22Rv1 (cell line): ENCODE measurements at regions not wholly inside any gene's neighbourhood (a gene's known extent, or its start where the extent isn't known, plus 50 kb on each side); places are given as distances from the start of the nearest gene placed in this dataset.

Experiments
- ZFX ChIP-seq: fragments of 450-650 bp; IDR thresholded peaks from 2 replicates; pipeline ENCODE4 v1.6.1; 2017; ENCODE audit warnings: antibody characterized with exemption, borderline replicate concordance
- TF ChIP-seq, protein P1 (sequence below): fragments of 450-650 bp; IDR thresholded peaks from 2 replicates; pipeline ENCODE4 v1.5.1; 2017; ENCODE audit warnings: mild to moderate bottlenecking

GRCh38 chr10:118153287-118153686 is 106.5 kb upstream of the RAB11FIP2 start:
- TF ChIP-seq, protein P1, sequence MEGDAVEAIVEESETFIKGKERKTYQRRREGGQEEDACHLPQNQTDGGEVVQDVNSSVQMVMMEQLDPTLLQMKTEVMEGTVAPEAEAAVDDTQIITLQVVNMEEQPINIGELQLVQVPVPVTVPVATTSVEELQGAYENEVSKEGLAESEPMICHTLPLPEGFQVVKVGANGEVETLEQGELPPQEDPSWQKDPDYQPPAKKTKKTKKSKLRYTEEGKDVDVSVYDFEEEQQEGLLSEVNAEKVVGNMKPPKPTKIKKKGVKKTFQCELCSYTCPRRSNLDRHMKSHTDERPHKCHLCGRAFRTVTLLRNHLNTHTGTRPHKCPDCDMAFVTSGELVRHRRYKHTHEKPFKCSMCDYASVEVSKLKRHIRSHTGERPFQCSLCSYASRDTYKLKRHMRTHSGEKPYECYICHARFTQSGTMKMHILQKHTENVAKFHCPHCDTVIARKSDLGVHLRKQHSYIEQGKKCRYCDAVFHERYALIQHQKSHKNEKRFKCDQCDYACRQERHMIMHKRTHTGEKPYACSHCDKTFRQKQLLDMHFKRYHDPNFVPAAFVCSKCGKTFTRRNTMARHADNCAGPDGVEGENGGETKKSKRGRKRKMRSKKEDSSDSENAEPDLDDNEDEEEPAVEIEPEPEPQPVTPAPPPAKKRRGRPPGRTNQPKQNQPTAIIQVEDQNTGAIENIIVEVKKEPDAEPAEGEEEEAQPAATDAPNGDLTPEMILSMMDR: no peak
- TF ChIP-seq ZFX: no peak
